ENCODE measurements at regions not wholly inside any gene's neighbourhood (a gene's known extent, or its start where the extent isn't known, plus 50 kb on each side); places are given as distances from the start of the nearest gene placed in this dataset.
A peak's percentile ranks its signal among the peaks of the same experiment; 100 is the strongest.

DNA sequence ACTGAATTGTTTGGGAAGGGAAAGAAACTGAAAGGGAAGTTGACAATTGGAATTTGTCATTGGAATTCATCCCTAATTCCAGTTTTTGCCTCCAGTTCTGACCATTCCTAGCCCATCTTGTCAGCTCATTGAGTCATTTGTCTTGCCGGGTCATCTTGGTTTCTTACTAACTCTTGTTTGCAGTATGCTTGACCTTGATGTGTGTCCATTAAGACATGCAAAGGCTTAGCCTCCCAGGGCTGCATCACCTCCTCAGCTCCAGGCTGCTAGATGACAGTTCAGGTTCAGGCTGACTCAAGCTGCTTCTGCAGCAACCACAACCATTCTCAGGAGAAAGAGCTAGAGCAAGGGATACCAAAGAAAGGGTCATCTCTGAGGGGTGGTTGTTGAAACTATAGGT lies 151.3 kb upstream of the PTGFR start:
- Mint-ChIP-seq H3K36me3 (ENCODE audit: low read depth) (peaks cover 13% of the 10 kb centered on the region; the same call in 1 of the 2 replicates), H3K9me3 (peaks cover 10% of the 10 kb centered on the region; the same call in 1 of the 2 replicates), H3K4me1 (ENCODE audit: low read depth) (peaks cover 57% of the 10 kb centered on the region), H3K27me3 (ENCODE audit: insufficient read depth) (no peaks in the 10 kb centered on the region), H3K27ac (peak overlapping the region; percentile 95), H3K4me3 (peak overlapping the region; percentile 75)
- no peak for TF ChIP-seq CTCF (IDR thresholded peaks at IDR 0.05)
- DNase-seq: peak; percentile 86

GRCh38 chr1:78340006-78340405 lies 150.8 kb upstream of the PTGFR start:
- H3K9me3 Mint-ChIP-seq: peaks cover 10% of the 10 kb centered on the region; the same call in 1 of the 2 replicates
- H3K4me1 Mint-ChIP-seq (ENCODE audit: low read depth): peaks cover 54% of the 10 kb centered on the region
- H3K27me3 Mint-ChIP-seq (ENCODE audit: insufficient read depth): no peaks in the 10 kb centered on the region
- no peak for TF ChIP-seq CTCF (IDR thresholded peaks at IDR 0.05)
- peak overlapping the region; percentile 95 for H3K27ac Mint-ChIP-seq
- DNase-seq: peak; percentile 91
- peak overlapping the region; percentile 75 for H3K4me3 Mint-ChIP-seq
- peaks cover 13% of the 10 kb centered on the region; the same call in 1 of the 2 replicates for H3K36me3 Mint-ChIP-seq (ENCODE audit: low read depth)

- Mint-ChIP-seq H3K27ac (no peak overlapping the region), H3K4me3 (no peak overlapping the region), H3K4me1 (ENCODE audit: low read depth) (peaks cover 25% of the 10 kb centered on the region), H3K36me3 (ENCODE audit: low read depth) (peaks cover 6% of the 10 kb centered on the region; the same call in 1 of the 2 replicates), H3K9me3 (peaks cover 3% of the 10 kb centered on the region; the same call in 1 of the 2 replicates), H3K27me3 (ENCODE audit: insufficient read depth) (peaks cover 2% of the 10 kb centered on the region; the same call in 1 of the 2 replicates)
- no peak for DNase-seq
- TF ChIP-seq CTCF (IDR thresholded peaks at IDR 0.05): no peak
These were observed 142.1 kb upstream of the PTGFR start for GRCh38 chr1:78348496-78349284.

DNA sequence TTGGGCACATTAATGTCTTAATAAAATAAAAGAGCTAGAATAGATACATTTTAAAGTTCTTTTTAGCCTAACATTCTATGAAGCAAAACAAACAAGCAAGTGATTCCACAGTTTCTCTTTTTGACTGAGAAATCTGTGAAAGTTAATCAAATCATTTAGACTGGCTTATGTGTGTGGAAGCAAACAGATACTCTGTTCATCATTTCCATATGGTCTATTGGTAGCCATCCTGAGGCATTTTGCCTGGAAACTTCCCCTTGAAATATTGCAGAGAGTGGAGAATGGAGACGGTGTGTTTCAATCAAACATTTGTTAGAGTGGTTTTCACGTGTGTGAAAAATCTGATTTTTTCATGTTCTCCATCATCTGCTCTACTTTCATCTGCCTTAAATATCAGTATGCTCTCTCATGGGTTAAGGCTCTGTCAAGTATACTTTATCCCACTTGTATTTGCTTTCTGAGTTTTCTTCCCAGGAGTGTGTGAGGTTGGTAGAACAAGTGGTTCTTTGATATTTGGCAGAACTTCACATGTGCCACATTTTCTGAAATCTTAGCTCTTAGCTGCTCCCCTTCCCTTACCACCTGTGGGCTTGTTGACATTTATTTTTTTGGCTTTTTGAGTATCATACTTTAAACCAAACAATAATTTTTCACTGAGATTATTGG lies 139.1 kb upstream of the PTGFR start:
- no peak overlapping the region for H3K4me3 Mint-ChIP-seq
- H3K36me3 Mint-ChIP-seq (ENCODE audit: low read depth): peaks cover 4% of the 10 kb centered on the region; the same call in 1 of the 2 replicates
- H3K27me3 Mint-ChIP-seq (ENCODE audit: insufficient read depth): peaks cover 2% of the 10 kb centered on the region; the same call in 1 of the 2 replicates
- H3K9me3 Mint-ChIP-seq: no peaks in the 10 kb centered on the region
- H3K27ac Mint-ChIP-seq: no peak overlapping the region
- DNase-seq: no peak
- H3K4me1 Mint-ChIP-seq (ENCODE audit: low read depth): peaks cover 23% of the 10 kb centered on the region
- TF ChIP-seq CTCF (IDR thresholded peaks at IDR 0.05): no peak

DNA sequence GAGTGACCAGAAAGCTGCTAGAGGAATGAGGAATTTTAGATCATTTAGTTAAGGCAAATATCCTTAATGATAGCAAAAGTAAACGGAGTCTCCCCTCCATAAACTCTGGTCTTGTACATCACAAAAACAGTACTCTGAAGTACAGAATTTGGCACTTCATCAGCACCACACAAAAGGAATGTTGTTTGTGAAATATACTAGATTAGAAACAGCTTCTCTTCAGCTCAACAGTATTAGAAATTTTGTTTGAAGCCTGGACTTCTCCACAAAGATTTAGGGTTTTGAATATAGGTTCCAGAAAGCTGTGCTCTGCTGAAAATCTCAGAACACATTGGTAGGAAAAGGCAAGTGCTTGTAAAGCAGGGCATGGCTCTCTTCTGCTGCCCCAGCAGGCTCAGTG lies 135.1 kb upstream of the PTGFR start:
- Mint-ChIP-seq H3K27me3 (ENCODE audit: insufficient read depth) (peaks cover 5% of the 10 kb centered on the region; the same call in 1 of the 2 replicates), H3K36me3 (ENCODE audit: low read depth) (no peaks in the 10 kb centered on the region), H3K4me3 (no peak overlapping the region), H3K27ac (no peak overlapping the region), H3K9me3 (no peaks in the 10 kb centered on the region), H3K4me1 (ENCODE audit: low read depth) (peaks cover 11% of the 10 kb centered on the region)
- no peak for DNase-seq
- TF ChIP-seq CTCF (IDR thresholded peaks at IDR 0.05): no peak
